Epithelial cell of proximal tubule (primary cell): ENCODE measurements at regions not wholly inside any gene's neighbourhood (a gene's known extent, or its start where the extent isn't known, plus 50 kb on each side); places are given as distances from the start of the nearest gene placed in this dataset.
A peak's percentile ranks its signal among the peaks of the same experiment; 100 is the strongest.

Experiments used
- DNase-seq: peaks from one replicate; pipeline ENCODE4 v3.0.0-alpha.2; 2011; ENCODE audit warnings: low read depth
- H3K4me3 ChIP-seq: 2 replicates; pipeline ENCODE4 v1.5.1; 2011; ENCODE audit warnings: low read depth, mild to moderate bottlenecking, low read length
- TF ChIP-seq, protein P1 (sequence below): conservative IDR thresholded peaks from 2 replicates; pipeline ENCODE4 v1.5.1; 2012; ENCODE audit warnings: low read depth, mild to moderate bottlenecking, low read length

DNA sequence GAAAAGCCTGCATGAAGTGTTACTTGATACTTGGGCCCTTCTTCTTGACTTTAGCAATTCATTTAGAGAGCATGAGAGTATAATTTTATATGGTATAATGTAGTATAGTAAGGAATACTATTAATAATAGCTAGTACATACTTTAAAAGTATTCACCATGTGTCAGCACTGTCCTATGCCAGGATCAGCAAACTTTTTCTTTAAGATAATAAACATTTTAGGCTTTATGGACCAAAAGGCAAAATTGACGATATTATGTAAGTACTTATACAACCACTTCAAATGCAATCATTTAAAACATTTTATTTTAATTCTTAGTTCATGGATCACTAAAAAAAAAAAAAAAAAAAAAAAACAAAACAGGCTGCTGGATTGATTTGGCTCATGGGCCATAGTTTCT, 163.9 kb downstream of the IBTK start:
- TF ChIP-seq, protein P1, sequence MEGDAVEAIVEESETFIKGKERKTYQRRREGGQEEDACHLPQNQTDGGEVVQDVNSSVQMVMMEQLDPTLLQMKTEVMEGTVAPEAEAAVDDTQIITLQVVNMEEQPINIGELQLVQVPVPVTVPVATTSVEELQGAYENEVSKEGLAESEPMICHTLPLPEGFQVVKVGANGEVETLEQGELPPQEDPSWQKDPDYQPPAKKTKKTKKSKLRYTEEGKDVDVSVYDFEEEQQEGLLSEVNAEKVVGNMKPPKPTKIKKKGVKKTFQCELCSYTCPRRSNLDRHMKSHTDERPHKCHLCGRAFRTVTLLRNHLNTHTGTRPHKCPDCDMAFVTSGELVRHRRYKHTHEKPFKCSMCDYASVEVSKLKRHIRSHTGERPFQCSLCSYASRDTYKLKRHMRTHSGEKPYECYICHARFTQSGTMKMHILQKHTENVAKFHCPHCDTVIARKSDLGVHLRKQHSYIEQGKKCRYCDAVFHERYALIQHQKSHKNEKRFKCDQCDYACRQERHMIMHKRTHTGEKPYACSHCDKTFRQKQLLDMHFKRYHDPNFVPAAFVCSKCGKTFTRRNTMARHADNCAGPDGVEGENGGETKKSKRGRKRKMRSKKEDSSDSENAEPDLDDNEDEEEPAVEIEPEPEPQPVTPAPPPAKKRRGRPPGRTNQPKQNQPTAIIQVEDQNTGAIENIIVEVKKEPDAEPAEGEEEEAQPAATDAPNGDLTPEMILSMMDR = no peak
- no peak overlapping the region for H3K4me3 ChIP-seq
- DNase-seq = no peak

DNA sequence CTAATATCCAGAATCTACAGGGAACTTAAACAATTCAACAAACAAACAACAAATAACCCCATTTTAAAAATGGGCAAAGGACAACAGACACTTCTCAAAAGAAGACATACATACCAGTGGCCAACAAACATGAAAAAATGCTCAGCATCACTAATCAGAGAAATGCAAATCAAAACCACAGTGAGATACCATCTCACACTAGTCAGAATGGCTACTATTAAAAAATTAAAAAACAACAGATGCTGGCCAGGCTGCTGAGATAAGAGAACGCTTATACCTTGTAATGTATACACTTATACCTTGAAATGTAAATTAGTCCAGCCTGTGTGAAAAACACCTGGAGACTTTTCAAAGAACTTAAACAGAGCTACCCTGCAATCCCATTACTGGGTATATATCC, 166.8 kb downstream of the IBTK start:
- H3K4me3 ChIP-seq = no peak overlapping the region
- DNase-seq = no peak
- TF ChIP-seq, protein P1 = no peak

DNA sequence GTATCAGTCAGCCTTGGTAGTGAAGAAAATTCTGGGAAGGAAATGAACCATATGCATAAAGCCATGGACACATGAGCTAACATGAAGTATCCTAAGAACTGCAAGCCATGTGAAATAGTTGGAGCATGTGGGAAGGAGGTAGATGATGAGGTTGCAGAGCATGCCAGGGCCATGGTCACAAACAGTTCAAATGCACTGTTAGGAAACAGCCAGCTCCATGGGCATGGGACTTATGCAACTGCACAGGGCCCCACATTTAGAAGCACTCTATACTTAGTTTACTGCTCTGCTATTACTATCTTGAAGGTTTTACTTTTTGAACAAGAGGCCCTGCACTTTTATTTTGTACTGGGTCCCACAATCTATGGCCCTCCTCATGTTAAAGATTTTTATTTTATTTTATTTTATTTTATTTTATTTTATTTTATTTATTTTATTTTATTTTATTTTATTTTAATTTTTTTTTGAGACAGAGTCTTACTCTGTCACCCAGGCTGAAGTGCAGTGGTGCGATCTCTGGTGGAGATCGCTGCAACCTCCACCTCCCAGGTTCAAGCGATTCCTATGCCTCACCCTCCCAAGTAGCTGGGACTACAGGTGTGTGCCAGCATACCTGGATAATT, 169.1 kb downstream of the IBTK start:
- H3K4me3 ChIP-seq = no peak overlapping the region
- DNase-seq = no peak
- TF ChIP-seq, protein P1 = no peak

DNA sequence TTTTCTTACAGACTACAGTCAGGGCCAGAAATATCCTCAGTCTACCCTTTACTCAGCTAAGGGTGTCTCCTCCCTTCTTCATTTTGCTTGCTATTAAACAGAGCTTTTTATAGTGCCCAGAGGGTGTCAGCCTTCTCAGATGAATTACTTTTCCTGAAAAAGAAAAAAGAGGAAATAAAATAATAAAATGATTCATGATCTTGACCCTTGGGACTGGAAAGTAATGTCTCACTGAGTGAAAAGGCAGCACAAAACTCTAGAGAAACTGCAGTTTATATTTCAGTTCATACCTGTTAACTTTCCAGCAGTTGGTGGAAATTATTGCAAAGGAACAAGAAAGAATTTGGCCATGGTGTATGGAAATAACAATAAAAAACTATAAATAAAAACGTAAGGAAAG, 170.6 kb downstream of the IBTK start:
- TF ChIP-seq, protein P1 = peak; percentile 25
- DNase-seq = no peak
- H3K4me3 ChIP-seq = no peak overlapping the region

DNA sequence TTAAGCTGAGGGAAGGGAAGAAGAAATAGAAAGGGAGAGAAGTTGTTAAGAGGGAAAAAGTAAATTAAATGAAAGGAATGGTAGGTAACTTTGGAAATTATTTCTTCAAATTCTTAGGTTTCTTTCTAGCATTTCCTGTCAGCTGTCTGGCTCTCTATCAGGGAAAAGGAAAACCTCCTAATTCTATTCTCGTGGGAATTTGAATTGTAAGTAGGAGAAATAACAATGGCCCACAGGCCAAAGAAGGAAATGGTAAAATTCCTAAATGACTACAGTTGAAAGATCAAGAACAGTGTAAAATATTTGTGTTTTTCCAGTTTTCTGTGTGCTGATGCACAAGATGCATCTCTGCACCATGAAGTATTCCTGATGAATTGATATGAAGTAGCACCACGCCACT, 173.0 kb downstream of the IBTK start:
- TF ChIP-seq, protein P1 = no peak
- no peak for DNase-seq
- no peak overlapping the region for H3K4me3 ChIP-seq

DNA sequence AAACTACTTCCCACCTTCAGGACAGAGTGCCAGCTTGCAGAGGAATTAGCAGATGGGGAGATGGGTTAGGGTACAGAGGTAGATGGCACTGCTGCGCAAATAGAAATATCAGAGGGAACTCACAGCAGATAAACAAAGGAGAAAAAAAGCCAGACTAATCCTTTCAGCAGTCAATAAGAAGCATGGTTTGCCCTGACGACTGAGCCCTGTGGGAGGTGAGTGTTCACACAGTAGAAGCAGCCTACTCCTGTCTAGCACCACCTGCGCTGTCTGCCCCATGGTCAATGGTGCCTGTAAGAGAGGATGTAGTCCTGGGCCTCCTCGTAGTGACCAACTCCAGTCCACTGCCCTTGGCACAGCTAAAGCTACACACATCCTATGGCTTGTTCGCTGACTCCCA, 174.1 kb downstream of the IBTK start:
- no peak overlapping the region for H3K4me3 ChIP-seq
- TF ChIP-seq, protein P1 = no peak
- DNase-seq = no peak

DNA sequence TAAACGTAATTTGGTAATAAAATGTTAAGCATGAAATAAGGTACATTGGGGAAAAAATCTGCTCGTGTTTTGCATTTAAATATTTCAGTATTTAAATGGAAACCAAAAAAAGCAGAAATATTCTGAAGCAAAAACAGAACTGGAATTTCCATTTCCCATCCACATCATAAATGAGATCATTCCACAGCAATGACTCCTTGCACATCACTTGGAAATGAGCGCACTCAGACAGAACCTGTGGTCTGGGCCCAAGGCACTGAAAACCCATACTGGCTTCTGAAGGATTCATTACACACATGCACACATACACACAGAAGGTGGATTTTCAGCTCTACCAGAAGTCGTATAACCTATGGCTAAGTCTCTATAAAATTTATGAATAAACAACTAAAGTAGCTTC, 174.8 kb downstream of the IBTK start:
- TF ChIP-seq, protein P1 = no peak
- H3K4me3 ChIP-seq = no peak overlapping the region
- DNase-seq = peak; percentile 58
